IMR-90 (cell line): ENCODE measurements at regions not wholly inside any gene's neighbourhood (a gene's known extent, or its start where the extent isn't known, plus 50 kb on each side); places are given as distances from the start of the nearest gene placed in this dataset.

Source experiments
- ATAC-seq: fragments of 200-7000 bp; cut with Tn5 transposase; 2 replicates; pipeline ENCODE4 v1.9.1; 2020; ENCODE audit warnings: low read depth, mild to moderate bottlenecking, moderate library complexity
- BruUV-seq: library from RNA; stranded (reverse); fragments of 400-500 nt; replicated peaks from 2 replicates; lab custom pipeline; 2021; lab: Mats Ljungman, UMichigan
- CTCF ChIA-PET: fragments of 300-600 bp; formaldehyde crosslinking; extraction: SDS; loops from one replicate; lab custom pipeline; 2021; ENCODE audit warnings: antibody characterized with exemption; lab: Yijun Ruan, JAX
- POLR2A ChIA-PET: fragments of 300-600 bp; sonication (Branson Sonifier 250); formaldehyde crosslinking; loops from one replicate; lab custom pipeline; 2022; ENCODE audit warnings: antibody characterized with exemption; ENCODE audit not compliant: unreplicated experiment; lab: Charles Lee
- DNase-seq: peaks from one replicate; pipeline ENCODE4 v3.0.0; 2013
- H2AFZ ChIP-seq: replicated peaks from 2 replicates; pipeline ENCODE3; 2013; ENCODE audit warnings: low read length, mild to moderate bottlenecking; ENCODE audit not compliant: poor library complexity
- H2AK5ac ChIP-seq: 2 replicates; pipeline ENCODE4 v1.6.1; 2013; ENCODE audit warnings: low read depth, low read length, inconsistent platforms
- H2AK9ac ChIP-seq: replicated peaks from 2 replicates; pipeline ENCODE3; 2013; ENCODE audit warnings: mild to moderate bottlenecking, low read depth, low read length, moderate library complexity; ENCODE audit not compliant: poor library complexity
- H2BK120ac ChIP-seq: 2 replicates; pipeline ENCODE4 v1.6.1; 2013; ENCODE audit warnings: low read depth, low read length, inconsistent platforms
- H2BK15ac ChIP-seq: 3 replicates; pipeline ENCODE4 v1.6.1; 2013; ENCODE audit warnings: low read depth, low read length, inconsistent platforms
- H2BK20ac ChIP-seq: 2 replicates; pipeline ENCODE4 v1.6.1; 2013; ENCODE audit warnings: low read depth, mild to moderate bottlenecking, inconsistent platforms, low read length, moderate library complexity
- H2BK5ac ChIP-seq: 2 replicates; pipeline ENCODE4 v1.6.1; 2013; ENCODE audit warnings: mild to moderate bottlenecking, low read depth, low read length, inconsistent platforms; ENCODE audit not compliant: poor library complexity, severe bottlenecking
- H3K14ac ChIP-seq: replicated peaks from 2 replicates; pipeline ENCODE4 v1.6.1; 2013; ENCODE audit warnings: low read depth, low read length, inconsistent platforms
- H3K18ac ChIP-seq: 2 replicates; pipeline ENCODE4 v1.6.1; 2013; ENCODE audit warnings: low read depth, low read length, control low read depth
- H3K23ac ChIP-seq: 2 replicates; pipeline ENCODE4 v1.6.1; 2013; ENCODE audit warnings: low read depth, low read length, inconsistent platforms
- H3K27ac ChIP-seq: 2 replicates; pipeline ENCODE4 v1.5.1; 2013; ENCODE audit warnings: mild to moderate bottlenecking, control low read depth, low read length; ENCODE audit not compliant: insufficient read depth
- H3K27me3 ChIP-seq: 2 replicates; pipeline ENCODE4 v1.6.1; 2013; ENCODE audit warnings: low read length; ENCODE audit not compliant: control insufficient read depth, insufficient read depth
- H3K36me3 ChIP-seq: 2 replicates; pipeline ENCODE4 v1.6.1; 2013; ENCODE audit warnings: low read length, mixed read lengths; ENCODE audit not compliant: control insufficient read depth, insufficient read depth
- H3K4ac ChIP-seq: 2 replicates; pipeline ENCODE4 v1.6.1; 2013; ENCODE audit warnings: low read depth, low read length, inconsistent platforms
- H3K4me1 ChIP-seq: 2 replicates; pipeline ENCODE4 v1.6.1; 2013; ENCODE audit warnings: low read length, mixed read lengths; ENCODE audit not compliant: control insufficient read depth, insufficient read depth
- H3K4me2 ChIP-seq: 2 replicates; pipeline ENCODE4 v1.6.1; 2013; ENCODE audit warnings: low read depth, mild to moderate bottlenecking, control low read depth, low read length, moderate library complexity
- H3K4me3 ChIP-seq: 2 replicates; pipeline ENCODE4 v1.5.1; 2013; ENCODE audit warnings: low read depth, mild to moderate bottlenecking, control low read depth, low read length, moderate library complexity; ENCODE audit not compliant: insufficient read depth
- H3K56ac ChIP-seq: 2 replicates; pipeline ENCODE4 v1.6.1; 2013; ENCODE audit warnings: low read length, inconsistent platforms; ENCODE audit not compliant: insufficient read depth; ENCODE audit errors: extremely low read depth
- H3K79me1 ChIP-seq, 2 experiments: 2 replicates each; pipeline ENCODE4 v1.6.1; 2013; ENCODE audit warnings: low read length in 2 of 2, inconsistent platforms in 1 of 2, low read depth in 1 of 2
- H3K9ac ChIP-seq: 2 replicates; pipeline ENCODE4 v1.6.1; 2013; ENCODE audit warnings: low read depth, low read length, control low read depth
- H3K9me1 ChIP-seq: 2 replicates; pipeline ENCODE4 v1.6.1; 2013; ENCODE audit warnings: low read length, inconsistent platforms; ENCODE audit not compliant: insufficient read depth
- H3K9me3 ChIP-seq: 2 replicates; pipeline ENCODE4 v1.6.1; 2013; ENCODE audit warnings: low read length; ENCODE audit not compliant: control insufficient read depth, insufficient read depth
- H4K20me1 ChIP-seq: 2 replicates; pipeline ENCODE4 v1.6.1; 2013; ENCODE audit warnings: low read length, inconsistent platforms; ENCODE audit not compliant: insufficient read depth
- H4K5ac ChIP-seq: 2 replicates; pipeline ENCODE4 v1.6.1; 2013; ENCODE audit warnings: mild to moderate bottlenecking, low read depth, low read length, control low read depth
- H4K8ac ChIP-seq, 2 experiments: 2 replicates each; pipeline ENCODE4 v1.6.1; 2013; ENCODE audit warnings: low read depth in 2 of 2, low read length in 2 of 2, control low read depth in 1 of 2, inconsistent platforms in 1 of 2
- H4K91ac ChIP-seq: 2 replicates; pipeline ENCODE4 v1.6.1; 2013; ENCODE audit warnings: low read depth, low read length, inconsistent platforms; ENCODE audit not compliant: insufficient read depth
- BHLHE40 ChIP-seq: fragments of 150-350 bp; IDR thresholded peaks from 2 replicates; pipeline ENCODE4 v1.6.1; 2016; ENCODE audit warnings: mild to moderate bottlenecking, low read depth, low read length
- FOS ChIP-seq: fragments of 150-350 bp; IDR thresholded peaks from 2 replicates; pipeline ENCODE4 v1.6.1; 2016; ENCODE audit warnings: low read depth, low read length
- MAFK ChIP-seq: IDR thresholded peaks from 2 replicates; pipeline ENCODE4 v1.6.1; 2012; ENCODE audit warnings: low read depth, low read length, improper control_type of control experiment
- MAZ ChIP-seq: IDR thresholded peaks from 2 replicates; pipeline ENCODE4 v1.6.1; 2012; ENCODE audit warnings: low read depth, mild to moderate bottlenecking, low read length, improper control_type of control experiment, moderate library complexity, borderline replicate concordance
- MXI1 ChIP-seq: IDR thresholded peaks from 2 replicates; pipeline ENCODE4 v1.6.1; 2012; ENCODE audit warnings: low read depth, mild to moderate bottlenecking, low read length, moderate library complexity, borderline replicate concordance
- POLR2A ChIP-seq: IDR thresholded peaks from 2 replicates; pipeline ENCODE4 v1.6.1; 2012; ENCODE audit warnings: mild to moderate bottlenecking, low read depth, low read length
- SMC3 ChIP-seq: fragments of 150-350 bp; IDR thresholded peaks from 2 replicates; pipeline ENCODE4 v1.6.1; 2016; ENCODE audit warnings: low read depth, mild to moderate bottlenecking, antibody characterized with exemption, low read length, moderate library complexity
- WGBS, 2 experiments: methylation state at CpG; one replicate each; pipeline versions ENCODE4 v1.1.5 to v1.1.7; 2013; ENCODE audit warnings: missing lambda C conversion rate in 2 of 2; ENCODE audit not compliant: insufficient read length in 1 of 2; ENCODE audit errors: extremely low coverage in 2 of 2; 5-methylcytosine and 5-hydroxymethylcytosine counted together
- dilution Hi-C: fragments of 300-500 bp; cut with HindIII; formaldehyde crosslinking; loops from one replicate; pipeline ENCODE4 v1.14.3; 2018; ENCODE audit warnings: low sequenced_read_pairs; ENCODE audit not compliant: unreplicated experiment
- in situ Hi-C: fragments of 300-500 bp; cut with MboI; formaldehyde crosslinking; loops from 3 replicates; pipeline ENCODE4 v1.14.3; 2019; ENCODE audit warnings: low sequenced_read_pairs, inconsistent platforms, mixed read lengths
- intact Hi-C: fragments of 100-400 bp; cut with micrococcal nuclease; formaldehyde crosslinking; loops from 2 replicates; pipeline ENCODE4 v1.10.0; 2022
- TF ChIP-seq, protein P1 (sequence below): conservative IDR thresholded peaks from 2 replicates; pipeline ENCODE4 v1.5.1; 2012; ENCODE audit warnings: mild to moderate bottlenecking, low read depth, low read length, improper control_type of control experiment
- TF ChIP-seq, protein P2 (sequence below): fragments of 150-350 bp; IDR thresholded peaks from 2 replicates; pipeline ENCODE4 v1.6.1; 2017; ENCODE audit warnings: mild to moderate bottlenecking, antibody characterized with exemption, low read length, low read depth
- TF ChIP-seq, protein P3 (sequence below): fragments of 150-350 bp; IDR thresholded peaks from 2 replicates; pipeline ENCODE4 v1.6.1; 2016; ENCODE audit warnings: low read depth, mild to moderate bottlenecking, low read length, moderate library complexity, borderline replicate concordance

DNA sequence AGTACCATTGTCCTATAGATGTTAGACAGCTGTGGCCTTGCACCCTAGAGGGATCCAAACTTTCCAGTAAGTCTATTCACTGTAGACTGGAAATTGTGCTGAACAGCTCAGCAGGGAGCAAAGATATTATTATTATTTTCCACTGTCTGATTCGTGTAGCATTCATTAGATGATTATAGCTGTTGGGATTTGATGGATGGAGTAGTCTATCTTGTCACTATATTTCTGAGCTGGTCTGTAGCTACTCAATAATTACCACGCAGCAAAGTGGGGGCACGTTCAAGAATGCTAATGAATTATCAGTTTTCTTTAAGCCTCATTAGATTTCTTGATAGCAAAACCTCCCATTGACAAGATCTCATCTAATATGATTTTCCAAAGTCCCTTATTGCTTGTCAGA, 113.2 kb downstream of the RTP4 start:
- H2AFZ ChIP-seq, result no peak overlapping the region
- intact Hi-C loops, result no loop called here
- H4K20me1 ChIP-seq, result no peaks in the 10 kb centered on the region
- no peak overlapping the region for H2BK20ac ChIP-seq
- no peaks in the 10 kb centered on the region for H3K9me1 ChIP-seq
- H3K27me3 ChIP-seq, result no peaks in the 10 kb centered on the region
- no peak overlapping the region for H2AK9ac ChIP-seq
- no peaks in the 10 kb centered on the region for H3K4me1 ChIP-seq
- no peak overlapping the region for H3K56ac ChIP-seq
- DNase-seq (no peak), ATAC-seq (no peak)
- in situ Hi-C loops, result no loop called here
- H2BK120ac ChIP-seq, result no peak overlapping the region
- H3K14ac ChIP-seq, result no peak overlapping the region
- dilution Hi-C loops, result no loop called here
- H2BK15ac ChIP-seq, result no peak overlapping the region
- no peak overlapping the region for H4K91ac ChIP-seq
- no peak overlapping the region for H3K23ac ChIP-seq
- no peak overlapping the region for H3K27ac ChIP-seq
- H2AK5ac ChIP-seq, result no peak overlapping the region
- no CpG with 5 or more reads among the region's 3 CpGs for WGBS, 2 experiments
- no peak overlapping the region for H3K18ac ChIP-seq
- TF ChIP-seq BHLHE40, result no peak
- TF ChIP-seq, protein P1, sequence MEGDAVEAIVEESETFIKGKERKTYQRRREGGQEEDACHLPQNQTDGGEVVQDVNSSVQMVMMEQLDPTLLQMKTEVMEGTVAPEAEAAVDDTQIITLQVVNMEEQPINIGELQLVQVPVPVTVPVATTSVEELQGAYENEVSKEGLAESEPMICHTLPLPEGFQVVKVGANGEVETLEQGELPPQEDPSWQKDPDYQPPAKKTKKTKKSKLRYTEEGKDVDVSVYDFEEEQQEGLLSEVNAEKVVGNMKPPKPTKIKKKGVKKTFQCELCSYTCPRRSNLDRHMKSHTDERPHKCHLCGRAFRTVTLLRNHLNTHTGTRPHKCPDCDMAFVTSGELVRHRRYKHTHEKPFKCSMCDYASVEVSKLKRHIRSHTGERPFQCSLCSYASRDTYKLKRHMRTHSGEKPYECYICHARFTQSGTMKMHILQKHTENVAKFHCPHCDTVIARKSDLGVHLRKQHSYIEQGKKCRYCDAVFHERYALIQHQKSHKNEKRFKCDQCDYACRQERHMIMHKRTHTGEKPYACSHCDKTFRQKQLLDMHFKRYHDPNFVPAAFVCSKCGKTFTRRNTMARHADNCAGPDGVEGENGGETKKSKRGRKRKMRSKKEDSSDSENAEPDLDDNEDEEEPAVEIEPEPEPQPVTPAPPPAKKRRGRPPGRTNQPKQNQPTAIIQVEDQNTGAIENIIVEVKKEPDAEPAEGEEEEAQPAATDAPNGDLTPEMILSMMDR, result no peak
- TF ChIP-seq SMC3, result no peak
- TF ChIP-seq POLR2A, result no peak
- no peak for TF ChIP-seq FOS
- no peak for TF ChIP-seq MAFK
- no peak for TF ChIP-seq MAZ
- TF ChIP-seq, protein P2, sequence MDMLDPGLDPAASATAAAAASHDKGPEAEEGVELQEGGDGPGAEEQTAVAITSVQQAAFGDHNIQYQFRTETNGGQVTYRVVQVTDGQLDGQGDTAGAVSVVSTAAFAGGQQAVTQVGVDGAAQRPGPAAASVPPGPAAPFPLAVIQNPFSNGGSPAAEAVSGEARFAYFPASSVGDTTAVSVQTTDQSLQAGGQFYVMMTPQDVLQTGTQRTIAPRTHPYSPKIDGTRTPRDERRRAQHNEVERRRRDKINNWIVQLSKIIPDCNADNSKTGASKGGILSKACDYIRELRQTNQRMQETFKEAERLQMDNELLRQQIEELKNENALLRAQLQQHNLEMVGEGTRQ, result no peak
- no peak for TF ChIP-seq MXI1
- TF ChIP-seq, protein P3, sequence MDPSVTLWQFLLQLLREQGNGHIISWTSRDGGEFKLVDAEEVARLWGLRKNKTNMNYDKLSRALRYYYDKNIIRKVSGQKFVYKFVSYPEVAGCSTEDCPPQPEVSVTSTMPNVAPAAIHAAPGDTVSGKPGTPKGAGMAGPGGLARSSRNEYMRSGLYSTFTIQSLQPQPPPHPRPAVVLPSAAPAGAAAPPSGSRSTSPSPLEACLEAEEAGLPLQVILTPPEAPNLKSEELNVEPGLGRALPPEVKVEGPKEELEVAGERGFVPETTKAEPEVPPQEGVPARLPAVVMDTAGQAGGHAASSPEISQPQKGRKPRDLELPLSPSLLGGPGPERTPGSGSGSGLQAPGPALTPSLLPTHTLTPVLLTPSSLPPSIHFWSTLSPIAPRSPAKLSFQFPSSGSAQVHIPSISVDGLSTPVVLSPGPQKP, result no peak
- H3K36me3 ChIP-seq, result no peaks in the 10 kb centered on the region
- no peak overlapping the region for H3K4me3 ChIP-seq
- no peak overlapping the region for H3K4me2 ChIP-seq
- H2BK5ac ChIP-seq, result no peak overlapping the region
- H3K9ac ChIP-seq, result no peak overlapping the region
- no peaks in the 10 kb centered on the region for H3K9me3 ChIP-seq
- H3K4ac ChIP-seq, result no peak overlapping the region
- no TSS peak for BruUV-seq
- no peak overlapping the region for H4K5ac ChIP-seq
- no peak overlapping the region for H4K8ac ChIP-seq
- POLR2A ChIA-PET, result no interaction called here
- no peaks in the 10 kb centered on the region for H3K79me1 ChIP-seq
- CTCF ChIA-PET, result no interaction called here
